ENCODE measurements at regions not wholly inside any gene's neighbourhood (a gene's known extent, or its start where the extent isn't known, plus 50 kb on each side); places are given as distances from the start of the nearest gene placed in this dataset.
"Not testable (repeated sequence)": the region's sequence is repeated elsewhere in the genome, so short reads cannot be mapped to it uniquely, and the experiment has no call there.

- DNase-seq: not testable (repeated sequence)
These were observed 69.9 kb downstream of the ALG1L2 start for GRCh38 chr3:130151555-130151954.

- DNase-seq: not testable (repeated sequence)
These were observed 71.6 kb downstream of the ALG1L2 start for GRCh38 chr3:130153247-130153646.

- DNase-seq: not testable (repeated sequence)
These were observed 73.8 kb downstream of the ALG1L2 start for GRCh38 chr3:130155464-130155863.

GRCh38 chr3:130166856-130167255, 85.2 kb downstream of the ALG1L2 start:
- DNase-seq: not testable (repeated sequence)

GRCh38 chr3:130175195-130175594, 93.6 kb downstream of the ALG1L2 start:
- DNase-seq: not testable (repeated sequence)

- DNase-seq: not testable (repeated sequence)
These were observed 95.0 kb downstream of the ALG1L2 start for GRCh38 chr3:130176476-130177256.

- not testable (repeated sequence) for DNase-seq
These were observed 97.2 kb downstream of the ALG1L2 start for GRCh38 chr3:130178835-130179234.

GRCh38 chr3:130179353-130179970, 97.8 kb downstream of the ALG1L2 start:
- DNase-seq: peak; percentile 14

GRCh38 chr3:130182475-130182874, 100.8 kb downstream of the ALG1L2 start:
- not testable (repeated sequence) for DNase-seq

GRCh38 chr3:130183689-130184088, 102.1 kb downstream of the ALG1L2 start:
- DNase-seq: not testable (repeated sequence)

- DNase-seq: not testable (repeated sequence)
These were observed 102.8 kb downstream of the ALG1L2 start for GRCh38 chr3:130184152-130185024.

- not testable (repeated sequence) for DNase-seq
These were observed 119.6 kb downstream of the ALG1L2 start for GRCh38 chr3:130201272-130201671.

- not testable (repeated sequence) for DNase-seq
These were observed 122.0 kb downstream of the ALG1L2 start for GRCh38 chr3:130203633-130204032.

GRCh38 chr3:130227540-130227939, 117.9 kb upstream of the COL6A5 start:
- DNase-seq: no peak

- DNase-seq: no peak
These were observed 102.5 kb upstream of the COL6A5 start for GRCh38 chr3:130242850-130243569.

- no peak for DNase-seq
These were observed 101.7 kb upstream of the COL6A5 start for GRCh38 chr3:130243808-130244207.

- DNase-seq: no peak
These were observed 94.5 kb upstream of the COL6A5 start for GRCh38 chr3:130250982-130251381.

- DNase-seq: no peak
These were observed 90.0 kb upstream of the COL6A5 start for GRCh38 chr3:130255442-130255841.

GRCh38 chr3:130256821-130257340, 88.6 kb upstream of the COL6A5 start:
- DNase-seq: no peak

- no peak for DNase-seq
These were observed 86.9 kb upstream of the COL6A5 start for GRCh38 chr3:130258532-130258952.

GRCh38 chr3:130259166-130259874, 86.2 kb upstream of the COL6A5 start:
- no peak for DNase-seq

- DNase-seq: no peak
These were observed 84.6 kb upstream of the COL6A5 start for GRCh38 chr3:130260918-130261317.
